Neutrophil (primary cell): ENCODE measurements at regions not wholly inside any gene's neighbourhood (a gene's known extent, or its start where the extent isn't known, plus 50 kb on each side); places are given as distances from the start of the nearest gene placed in this dataset.
"Not testable (repeated sequence)": the region's sequence is repeated elsewhere in the genome, so short reads cannot be mapped to it uniquely, and the experiment has no call there.

ENCODE experiments used
- H3K27ac ChIP-seq: fragments of 200-600 bp; sonication (generic); 2 replicates; pipeline ENCODE4 v1.5.1; 2016; ENCODE audit warnings: mild to moderate bottlenecking, moderate library complexity
- H3K27me3 ChIP-seq: fragments of 200-600 bp; sonication (generic); 2 replicates; pipeline ENCODE4 v1.6.0; 2016; ENCODE audit warnings: mild to moderate bottlenecking
- H3K36me3 ChIP-seq: fragments of 200-600 bp; sonication (generic); 2 replicates; pipeline ENCODE4 v1.5.1; 2017
- H3K4me1 ChIP-seq, 2 experiments: fragments of 200-600 bp in 1 of 2; sonication (generic) in 1 of 2; 1 replicate in 1 of 2; 2 replicates in 1 of 2; pipeline versions ENCODE4 v1.5.1 to v1.6.1; 2013 to 2016; ENCODE audit warnings: low read depth in 1 of 2, low read length in 1 of 2, mild to moderate bottlenecking in 1 of 2, moderate library complexity in 1 of 2; ENCODE audit not compliant: control insufficient read depth in 1 of 2, insufficient read depth in 1 of 2
- H3K4me3 ChIP-seq, 2 experiments: fragments of 200-600 bp in 1 of 2; sonication (generic) in 1 of 2; 1 replicate in 1 of 2; 2 replicates in 1 of 2; pipeline ENCODE4 v1.5.1; 2013 to 2016; ENCODE audit warnings: low read depth in 1 of 2, low read length in 1 of 2, mild to moderate bottlenecking in 1 of 2, moderate library complexity in 1 of 2
- H3K9me3 ChIP-seq: fragments of 200-600 bp; sonication (generic); 2 replicates; pipeline ENCODE4 v1.5.1; 2016
- TF ChIP-seq, protein P1 (sequence below): fragments of 200-600 bp; sonication (generic); IDR thresholded peaks from 2 replicates; pipeline ENCODE4 v1.5.1; 2016; ENCODE audit warnings: antibody characterized with exemption

DNA sequence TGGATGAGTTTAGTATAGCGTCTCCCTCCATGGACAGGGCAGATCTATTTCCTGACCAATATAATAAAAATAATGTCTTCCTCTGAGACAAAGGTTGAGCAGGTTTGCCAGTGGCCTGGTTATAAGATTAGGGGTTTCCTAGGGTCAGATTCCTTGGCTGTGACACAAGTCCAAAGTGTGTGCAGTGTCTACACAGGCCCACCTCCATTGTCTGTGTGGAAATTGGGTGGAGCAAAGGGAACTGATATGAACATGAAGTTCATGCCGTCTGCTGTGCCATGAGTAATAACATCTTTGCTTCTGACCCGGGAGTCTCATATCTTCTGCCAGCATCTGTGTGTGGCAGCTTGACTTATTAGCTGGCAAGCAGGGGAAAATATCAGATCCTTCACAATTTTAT, 187.7 kb upstream of the BOD1L1 start:
- TF ChIP-seq, protein P1, sequence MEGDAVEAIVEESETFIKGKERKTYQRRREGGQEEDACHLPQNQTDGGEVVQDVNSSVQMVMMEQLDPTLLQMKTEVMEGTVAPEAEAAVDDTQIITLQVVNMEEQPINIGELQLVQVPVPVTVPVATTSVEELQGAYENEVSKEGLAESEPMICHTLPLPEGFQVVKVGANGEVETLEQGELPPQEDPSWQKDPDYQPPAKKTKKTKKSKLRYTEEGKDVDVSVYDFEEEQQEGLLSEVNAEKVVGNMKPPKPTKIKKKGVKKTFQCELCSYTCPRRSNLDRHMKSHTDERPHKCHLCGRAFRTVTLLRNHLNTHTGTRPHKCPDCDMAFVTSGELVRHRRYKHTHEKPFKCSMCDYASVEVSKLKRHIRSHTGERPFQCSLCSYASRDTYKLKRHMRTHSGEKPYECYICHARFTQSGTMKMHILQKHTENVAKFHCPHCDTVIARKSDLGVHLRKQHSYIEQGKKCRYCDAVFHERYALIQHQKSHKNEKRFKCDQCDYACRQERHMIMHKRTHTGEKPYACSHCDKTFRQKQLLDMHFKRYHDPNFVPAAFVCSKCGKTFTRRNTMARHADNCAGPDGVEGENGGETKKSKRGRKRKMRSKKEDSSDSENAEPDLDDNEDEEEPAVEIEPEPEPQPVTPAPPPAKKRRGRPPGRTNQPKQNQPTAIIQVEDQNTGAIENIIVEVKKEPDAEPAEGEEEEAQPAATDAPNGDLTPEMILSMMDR: no peak
- Histone ChIP-seq H3K27me3 (no peaks in the 10 kb centered on the region), H3K4me1 (no peaks in the 10 kb centered on the region), H3K4me3 (no peak overlapping the region), H3K9me3 (no peaks in the 10 kb centered on the region), H3K27ac (no peak overlapping the region), H3K36me3 (no peaks in the 10 kb centered on the region)

DNA sequence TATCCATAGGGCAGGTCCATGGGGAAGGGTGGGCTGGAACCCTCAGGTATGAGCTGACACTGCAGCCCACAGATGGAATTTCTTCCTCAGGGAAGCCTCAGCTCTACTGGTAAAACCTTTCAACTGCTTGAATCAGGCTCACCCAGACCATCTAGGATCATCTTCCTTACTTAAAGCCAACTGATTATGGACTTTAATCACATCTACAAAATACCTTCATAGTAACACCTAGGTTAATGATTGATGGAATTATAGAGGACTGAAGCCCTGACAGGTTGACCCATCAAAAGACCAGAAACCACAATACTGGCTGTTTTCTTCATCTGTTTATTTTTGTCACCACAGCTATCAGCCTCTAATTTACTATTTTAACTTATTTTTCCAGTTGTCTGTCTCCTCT, 188.9 kb upstream of the BOD1L1 start:
- H3K4me1 ChIP-seq: no peaks in the 10 kb centered on the region
- no peak overlapping the region for H3K27ac ChIP-seq
- TF ChIP-seq, protein P1: no peak
- no peak overlapping the region for H3K4me3 ChIP-seq
- H3K9me3 ChIP-seq: no peaks in the 10 kb centered on the region
- H3K36me3 ChIP-seq: no peaks in the 10 kb centered on the region
- H3K27me3 ChIP-seq: no peaks in the 10 kb centered on the region

DNA sequence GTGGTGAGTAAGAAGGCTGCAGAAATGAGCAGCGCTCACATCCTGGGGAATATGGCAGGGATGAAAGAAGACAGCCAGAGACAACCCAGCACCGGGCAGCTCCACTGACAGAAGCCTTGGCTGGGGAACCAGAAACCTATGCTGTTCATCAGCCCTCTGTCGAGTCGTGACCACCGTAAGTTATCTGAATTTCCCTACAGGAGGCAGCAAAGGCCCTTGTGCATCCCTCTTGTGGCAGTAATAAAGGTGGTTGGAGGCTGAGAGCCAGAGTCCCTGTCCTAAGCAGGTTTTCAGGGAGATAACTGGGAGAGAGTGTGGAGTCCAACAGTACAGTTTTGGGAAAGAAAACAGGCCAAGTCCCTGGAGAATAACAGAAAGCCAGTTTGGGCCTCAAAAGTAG, 194.0 kb upstream of the BOD1L1 start:
- H3K36me3 ChIP-seq: no peaks in the 10 kb centered on the region

DNA sequence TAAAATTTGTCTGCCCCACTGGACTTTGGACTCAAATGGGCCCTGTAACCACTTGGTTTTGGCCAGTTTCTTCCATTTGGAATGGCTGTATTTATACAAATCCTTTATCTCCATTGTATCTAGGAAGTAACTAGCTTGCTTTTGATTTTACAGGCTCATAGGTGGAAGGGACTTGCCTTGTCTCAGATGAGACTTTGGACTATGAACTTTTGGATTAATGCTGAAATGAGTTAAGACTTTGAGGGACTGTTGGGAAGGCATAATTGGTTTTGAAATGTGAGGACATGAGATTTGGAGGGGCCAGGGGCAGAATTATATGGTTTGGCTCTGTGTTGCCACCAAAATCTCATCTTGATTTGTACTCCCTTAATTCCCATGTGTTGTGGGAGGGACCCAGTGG, 198.3 kb upstream of the BOD1L1 start:
- not testable (repeated sequence) for H3K4me1 ChIP-seq, H3K27me3 ChIP-seq, H3K36me3 ChIP-seq, H3K27ac ChIP-seq, H3K9me3 ChIP-seq, H3K4me3 ChIP-seq

More for the DNA sequence above, 194.0 kb upstream of the BOD1L1 start:
- Histone ChIP-seq H3K9me3 (no peaks in the 10 kb centered on the region), H3K27me3 (no peaks in the 10 kb centered on the region), H3K4me3 (no peak overlapping the region), H3K4me1 (no peaks in the 10 kb centered on the region), H3K27ac (no peak overlapping the region)
- TF ChIP-seq, protein P1: no peak

DNA sequence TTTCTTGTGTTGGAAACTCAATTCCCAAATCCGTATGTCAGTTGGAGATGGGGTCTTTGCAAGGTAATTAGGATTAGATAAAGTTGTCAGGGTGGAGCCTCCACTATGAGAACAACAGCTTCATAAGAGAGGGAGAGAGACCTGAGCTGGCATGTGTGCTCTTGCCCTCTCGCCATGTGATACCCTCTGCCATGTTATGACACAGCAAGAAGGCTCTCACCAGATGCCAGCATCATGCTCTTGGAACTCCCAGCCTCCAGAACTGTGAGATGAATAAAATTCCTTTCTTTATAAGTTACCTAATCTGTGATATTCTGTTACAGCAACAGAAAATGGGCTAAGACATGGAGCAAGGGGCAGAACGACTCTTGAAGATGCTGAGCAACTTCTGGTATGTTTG, 201.9 kb upstream of the BOD1L1 start:
- H3K27ac ChIP-seq: no peak overlapping the region
- no peaks in the 10 kb centered on the region for H3K9me3 ChIP-seq
- H3K27me3 ChIP-seq: no peaks in the 10 kb centered on the region
- no peaks in the 10 kb centered on the region for H3K36me3 ChIP-seq
- H3K4me3 ChIP-seq: no peak overlapping the region
- no peaks in the 10 kb centered on the region for H3K4me1 ChIP-seq
- TF ChIP-seq, protein P1: no peak

DNA sequence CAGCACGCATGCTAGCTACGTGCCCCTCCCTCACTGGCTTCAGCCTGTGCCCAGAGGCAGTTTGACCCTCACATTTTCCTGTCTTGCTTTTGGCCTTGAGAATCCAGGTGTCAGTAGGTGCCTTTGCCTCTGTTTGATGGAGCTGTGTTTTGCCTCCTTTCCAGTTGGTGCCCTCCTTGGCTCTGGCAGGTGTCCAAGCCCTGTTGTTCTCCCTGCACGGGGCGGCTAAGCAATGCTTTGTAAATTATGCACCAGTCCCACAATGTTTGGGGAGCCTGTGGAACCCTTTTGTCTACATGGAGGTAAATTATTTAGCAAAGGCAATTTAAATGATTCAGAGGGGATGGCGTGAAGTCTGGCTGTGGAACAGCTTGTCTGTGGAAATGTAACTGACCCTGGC, 202.9 kb upstream of the BOD1L1 start:
- no peak overlapping the region for H3K27ac ChIP-seq
- no peak overlapping the region for H3K4me3 ChIP-seq
- no peaks in the 10 kb centered on the region for H3K27me3 ChIP-seq
- H3K9me3 ChIP-seq: no peaks in the 10 kb centered on the region
- H3K36me3 ChIP-seq: no peaks in the 10 kb centered on the region
- TF ChIP-seq, protein P1: no peak
- no peaks in the 10 kb centered on the region for H3K4me1 ChIP-seq
